Neural cell (in vitro differentiated cells): ENCODE measurements at regions not wholly inside any gene's neighbourhood (a gene's known extent, or its start where the extent isn't known, plus 50 kb on each side); places are given as distances from the start of the nearest gene placed in this dataset.

Experiments
- EP300 ChIP-seq: fragments of 450-650 bp; conservative IDR thresholded peaks from 2 replicates; pipeline ENCODE4 v1.6.1; 2014; ENCODE audit warnings: antibody characterized with exemption, mild to moderate bottlenecking, moderate library complexity; ENCODE audit not compliant: poor library complexity, severe bottlenecking
- EZH2 ChIP-seq: fragments of 200-600, 300-800 bp; shearing (Covaris generic), sonication (generic); IDR thresholded peaks from 2 replicates; pipeline ENCODE4 v1.6.1; 2014; ENCODE audit warnings: antibody characterized with exemption, low read length, borderline replicate concordance, mild to moderate bottlenecking; ENCODE audit not compliant: insufficient read depth, poor library complexity, severe bottlenecking
- POLR2AphosphoS5 ChIP-seq: IDR thresholded peaks from 2 replicates; pipeline ENCODE4 v1.6.1; 2012
- RAD21 ChIP-seq: fragments of 450-650 bp; conservative IDR thresholded peaks from 2 replicates; pipeline ENCODE4 v1.6.1; 2014; ENCODE audit warnings: antibody characterized with exemption, mild to moderate bottlenecking, moderate library complexity
- SMC3 ChIP-seq: fragments of 450-650 bp; conservative IDR thresholded peaks from 2 replicates; pipeline ENCODE4 v1.6.1; 2014; ENCODE audit warnings: antibody characterized with exemption, mild to moderate bottlenecking, moderate library complexity; ENCODE audit not compliant: poor library complexity
- TAF1 ChIP-seq: IDR thresholded peaks from 2 replicates; pipeline ENCODE4 v1.6.1; 2012; ENCODE audit warnings: low read depth
- TF ChIP-seq, protein P1 (sequence below): fragments of 450-650 bp; IDR thresholded peaks from 2 replicates; pipeline ENCODE4 v1.5.1; 2014; ENCODE audit warnings: antibody characterized with exemption, mild to moderate bottlenecking, moderate library complexity; ENCODE audit not compliant: poor library complexity, severe bottlenecking
- TF ChIP-seq, protein P2 (sequence below): IDR thresholded peaks from 2 replicates; pipeline ENCODE4 v1.6.1; 2012; ENCODE audit warnings: borderline replicate concordance

DNA sequence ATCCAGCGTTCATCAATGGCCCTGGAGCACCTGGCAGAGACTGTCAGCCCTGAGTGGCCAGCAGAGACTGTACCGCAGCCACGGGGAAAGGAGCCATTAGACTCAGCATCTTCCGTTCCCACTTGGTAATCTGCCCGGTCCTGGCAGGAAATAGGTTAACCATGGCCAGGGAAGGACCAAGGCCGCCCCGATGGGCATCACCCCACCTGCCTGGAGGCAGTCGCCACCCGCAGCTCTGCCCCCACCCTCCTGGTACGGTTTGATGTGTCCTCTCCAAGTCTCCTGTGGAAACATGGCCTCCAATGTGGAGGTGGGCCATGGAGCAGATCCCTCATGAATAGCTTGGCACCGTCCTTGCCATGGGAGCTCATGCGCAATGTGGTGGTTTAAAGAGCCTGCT lies 75.3 kb downstream of the RTP5 start:
- TF ChIP-seq EP300 (no peak), POLR2AphosphoS5 (no peak), TAF1 (no peak), RAD21 (no peak), EZH2 (no peak), SMC3 (no peak)
- TF ChIP-seq, protein P1, sequence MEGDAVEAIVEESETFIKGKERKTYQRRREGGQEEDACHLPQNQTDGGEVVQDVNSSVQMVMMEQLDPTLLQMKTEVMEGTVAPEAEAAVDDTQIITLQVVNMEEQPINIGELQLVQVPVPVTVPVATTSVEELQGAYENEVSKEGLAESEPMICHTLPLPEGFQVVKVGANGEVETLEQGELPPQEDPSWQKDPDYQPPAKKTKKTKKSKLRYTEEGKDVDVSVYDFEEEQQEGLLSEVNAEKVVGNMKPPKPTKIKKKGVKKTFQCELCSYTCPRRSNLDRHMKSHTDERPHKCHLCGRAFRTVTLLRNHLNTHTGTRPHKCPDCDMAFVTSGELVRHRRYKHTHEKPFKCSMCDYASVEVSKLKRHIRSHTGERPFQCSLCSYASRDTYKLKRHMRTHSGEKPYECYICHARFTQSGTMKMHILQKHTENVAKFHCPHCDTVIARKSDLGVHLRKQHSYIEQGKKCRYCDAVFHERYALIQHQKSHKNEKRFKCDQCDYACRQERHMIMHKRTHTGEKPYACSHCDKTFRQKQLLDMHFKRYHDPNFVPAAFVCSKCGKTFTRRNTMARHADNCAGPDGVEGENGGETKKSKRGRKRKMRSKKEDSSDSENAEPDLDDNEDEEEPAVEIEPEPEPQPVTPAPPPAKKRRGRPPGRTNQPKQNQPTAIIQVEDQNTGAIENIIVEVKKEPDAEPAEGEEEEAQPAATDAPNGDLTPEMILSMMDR, result no peak
- TF ChIP-seq, protein P2, sequence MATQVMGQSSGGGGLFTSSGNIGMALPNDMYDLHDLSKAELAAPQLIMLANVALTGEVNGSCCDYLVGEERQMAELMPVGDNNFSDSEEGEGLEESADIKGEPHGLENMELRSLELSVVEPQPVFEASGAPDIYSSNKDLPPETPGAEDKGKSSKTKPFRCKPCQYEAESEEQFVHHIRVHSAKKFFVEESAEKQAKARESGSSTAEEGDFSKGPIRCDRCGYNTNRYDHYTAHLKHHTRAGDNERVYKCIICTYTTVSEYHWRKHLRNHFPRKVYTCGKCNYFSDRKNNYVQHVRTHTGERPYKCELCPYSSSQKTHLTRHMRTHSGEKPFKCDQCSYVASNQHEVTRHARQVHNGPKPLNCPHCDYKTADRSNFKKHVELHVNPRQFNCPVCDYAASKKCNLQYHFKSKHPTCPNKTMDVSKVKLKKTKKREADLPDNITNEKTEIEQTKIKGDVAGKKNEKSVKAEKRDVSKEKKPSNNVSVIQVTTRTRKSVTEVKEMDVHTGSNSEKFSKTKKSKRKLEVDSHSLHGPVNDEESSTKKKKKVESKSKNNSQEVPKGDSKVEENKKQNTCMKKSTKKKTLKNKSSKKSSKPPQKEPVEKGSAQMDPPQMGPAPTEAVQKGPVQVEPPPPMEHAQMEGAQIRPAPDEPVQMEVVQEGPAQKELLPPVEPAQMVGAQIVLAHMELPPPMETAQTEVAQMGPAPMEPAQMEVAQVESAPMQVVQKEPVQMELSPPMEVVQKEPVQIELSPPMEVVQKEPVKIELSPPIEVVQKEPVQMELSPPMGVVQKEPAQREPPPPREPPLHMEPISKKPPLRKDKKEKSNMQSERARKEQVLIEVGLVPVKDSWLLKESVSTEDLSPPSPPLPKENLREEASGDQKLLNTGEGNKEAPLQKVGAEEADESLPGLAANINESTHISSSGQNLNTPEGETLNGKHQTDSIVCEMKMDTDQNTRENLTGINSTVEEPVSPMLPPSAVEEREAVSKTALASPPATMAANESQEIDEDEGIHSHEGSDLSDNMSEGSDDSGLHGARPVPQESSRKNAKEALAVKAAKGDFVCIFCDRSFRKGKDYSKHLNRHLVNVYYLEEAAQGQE, result no peak
